ENCODE measurements at regions not wholly inside any gene's neighbourhood (a gene's known extent, or its start where the extent isn't known, plus 50 kb on each side); places are given as distances from the start of the nearest gene placed in this dataset.

DNA sequence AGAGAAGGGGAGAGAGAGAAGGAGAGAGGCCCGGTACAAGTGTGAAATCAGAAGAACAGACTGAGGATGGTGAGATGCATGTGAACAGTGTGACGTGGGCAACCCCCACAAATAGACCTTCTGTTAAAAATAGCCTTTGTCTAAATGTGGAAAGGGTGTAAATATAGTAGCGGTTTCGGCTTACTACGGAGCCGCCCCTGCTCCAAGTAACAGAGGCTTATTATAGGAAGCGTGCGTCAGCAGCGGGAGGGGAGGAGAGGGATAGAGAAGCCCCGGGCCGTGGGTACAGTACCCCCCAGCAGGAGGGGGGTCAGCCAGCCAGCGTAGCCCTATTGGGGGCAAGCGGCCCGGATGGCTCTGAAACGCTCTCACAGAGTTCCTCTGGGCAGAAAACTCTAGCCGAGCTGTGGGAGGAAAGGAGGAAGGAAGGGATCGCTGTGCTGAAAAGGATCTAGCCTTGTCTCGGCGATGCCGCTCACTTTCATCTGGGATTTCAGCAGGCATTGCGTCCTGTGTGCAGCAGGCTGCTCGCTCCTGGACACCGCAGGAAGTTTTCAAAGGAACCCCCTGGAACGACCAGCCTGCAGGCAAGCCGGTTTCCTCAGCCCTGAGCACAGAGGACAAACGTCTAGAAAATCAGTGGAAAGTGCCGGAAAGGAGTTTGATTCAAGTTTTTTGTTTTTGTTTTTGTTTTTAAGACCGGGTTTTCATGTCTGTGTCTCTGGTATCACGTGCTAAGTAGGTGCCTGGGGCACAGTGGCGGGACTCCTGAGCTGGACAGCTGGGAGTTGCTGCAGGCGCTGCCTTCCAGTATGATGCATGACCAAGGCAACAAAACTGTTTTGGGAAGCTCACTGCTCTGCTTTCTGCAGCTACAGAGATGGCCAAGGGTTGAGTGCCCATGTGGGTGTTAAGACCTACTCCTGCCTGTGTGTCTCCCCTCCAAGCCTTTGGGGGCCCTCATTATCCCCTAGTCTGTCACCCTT, 146.6 kb downstream of the SEC61B start:
- peak overlapping the region; percentile 46 to 48 for H3K27ac ChIP-seq
- DNase-seq, result peak; percentile 32 to 64 (median 48)
- 3 to 6% (median 5%) methylated on average over 31 of the region's 31 CpGs for WGBS, 3 donors
- H3K4me1 ChIP-seq (ENCODE audit: insufficient read depth), result peaks cover 5% of the 10 kb centered on the region
- H3K9me3 ChIP-seq, result no peaks in the 10 kb centered on the region
- intact Hi-C loops (cut with DNase I), result no loop called here
- H3K27me3 ChIP-seq, result no peaks in the 10 kb centered on the region
- H3K36me3 ChIP-seq, result no peaks in the 10 kb centered on the region
- TF ChIP-seq POLR2A (IDR thresholded peaks at IDR 0.05) (no peak), EP300 (IDR thresholded peaks at IDR 0.05) (no peak)
- TF ChIP-seq, protein P1, sequence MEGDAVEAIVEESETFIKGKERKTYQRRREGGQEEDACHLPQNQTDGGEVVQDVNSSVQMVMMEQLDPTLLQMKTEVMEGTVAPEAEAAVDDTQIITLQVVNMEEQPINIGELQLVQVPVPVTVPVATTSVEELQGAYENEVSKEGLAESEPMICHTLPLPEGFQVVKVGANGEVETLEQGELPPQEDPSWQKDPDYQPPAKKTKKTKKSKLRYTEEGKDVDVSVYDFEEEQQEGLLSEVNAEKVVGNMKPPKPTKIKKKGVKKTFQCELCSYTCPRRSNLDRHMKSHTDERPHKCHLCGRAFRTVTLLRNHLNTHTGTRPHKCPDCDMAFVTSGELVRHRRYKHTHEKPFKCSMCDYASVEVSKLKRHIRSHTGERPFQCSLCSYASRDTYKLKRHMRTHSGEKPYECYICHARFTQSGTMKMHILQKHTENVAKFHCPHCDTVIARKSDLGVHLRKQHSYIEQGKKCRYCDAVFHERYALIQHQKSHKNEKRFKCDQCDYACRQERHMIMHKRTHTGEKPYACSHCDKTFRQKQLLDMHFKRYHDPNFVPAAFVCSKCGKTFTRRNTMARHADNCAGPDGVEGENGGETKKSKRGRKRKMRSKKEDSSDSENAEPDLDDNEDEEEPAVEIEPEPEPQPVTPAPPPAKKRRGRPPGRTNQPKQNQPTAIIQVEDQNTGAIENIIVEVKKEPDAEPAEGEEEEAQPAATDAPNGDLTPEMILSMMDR (IDR thresholded peaks at IDR 0.05), result no peak
- peak overlapping the region; percentile 30 for H3K4me3 ChIP-seq

DNA sequence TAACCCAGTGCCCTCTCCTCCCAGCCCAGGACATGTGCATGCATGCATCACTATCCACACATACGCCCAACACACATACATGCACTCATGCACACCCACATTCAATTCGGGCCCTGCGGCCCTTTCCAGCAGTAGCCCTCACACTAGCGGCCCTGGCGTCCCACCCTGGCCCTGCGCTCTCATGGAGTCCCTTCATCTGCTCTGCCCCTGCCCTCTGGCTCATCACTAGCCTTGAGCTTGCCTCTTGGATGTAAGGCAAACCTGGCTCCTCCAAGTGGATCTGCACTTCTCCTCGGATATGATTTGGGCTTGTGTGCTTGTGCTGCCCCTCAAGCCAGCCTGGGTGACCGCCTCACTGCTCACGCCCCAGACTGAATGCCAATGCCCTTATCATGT, 147.2 kb downstream of the SEC61B start:
- no peak overlapping the region for H3K27ac ChIP-seq
- no peaks in the 10 kb centered on the region for H3K36me3 ChIP-seq
- intact Hi-C loops (cut with DNase I), result no loop called here
- H3K9me3 ChIP-seq, result no peaks in the 10 kb centered on the region
- peaks cover 5% of the 10 kb centered on the region for H3K4me1 ChIP-seq (ENCODE audit: insufficient read depth)
- 88 to 93% (median 92%) methylated on average over 9 of the region's 9 CpGs for WGBS, 3 donors
- no peak for TF ChIP-seq EP300 (IDR thresholded peaks at IDR 0.05)
- TF ChIP-seq, protein P1 (IDR thresholded peaks at IDR 0.05), result no peak
- no peak for TF ChIP-seq POLR2A (IDR thresholded peaks at IDR 0.05)
- no peaks in the 10 kb centered on the region for H3K27me3 ChIP-seq
- H3K4me3 ChIP-seq, result no peak overlapping the region
- no peak for DNase-seq

DNA sequence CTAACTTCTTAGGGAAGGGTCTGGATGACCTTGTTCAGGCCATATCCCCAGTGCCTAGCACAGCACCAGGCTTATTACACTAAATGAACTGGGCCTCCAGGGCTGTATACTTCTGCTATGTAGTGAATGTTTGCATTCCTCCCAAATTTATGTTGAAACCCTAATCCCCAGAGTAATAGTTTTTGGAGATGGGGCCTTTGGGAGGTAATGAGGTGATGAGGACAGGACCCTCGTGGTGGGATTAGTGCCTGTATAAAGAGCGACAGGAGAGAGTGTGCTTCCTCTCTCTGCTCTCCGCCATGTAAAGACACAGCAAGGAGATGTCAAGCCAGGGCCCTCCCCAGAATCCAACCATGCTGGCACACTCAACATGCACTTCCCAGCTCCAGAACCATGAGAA, 148.3 kb downstream of the SEC61B start:
- Histone ChIP-seq H3K27me3 (no peaks in the 10 kb centered on the region), H3K27ac (no peak overlapping the region), H3K36me3 (no peaks in the 10 kb centered on the region), H3K9me3 (no peaks in the 10 kb centered on the region), H3K4me1 (ENCODE audit: insufficient read depth) (peaks cover 5% of the 10 kb centered on the region), H3K4me3 (no peak overlapping the region)
- DNase-seq, result no peak
- 89 to 93% (median 93%) methylated on average over 3 of the region's 3 CpGs for WGBS, 3 donors
- no peak for TF ChIP-seq EP300 (IDR thresholded peaks at IDR 0.05)
- TF ChIP-seq POLR2A (IDR thresholded peaks at IDR 0.05), result no peak
- TF ChIP-seq, protein P1 (IDR thresholded peaks at IDR 0.05), result no peak
- intact Hi-C loops (cut with DNase I), result no loop called here

DNA sequence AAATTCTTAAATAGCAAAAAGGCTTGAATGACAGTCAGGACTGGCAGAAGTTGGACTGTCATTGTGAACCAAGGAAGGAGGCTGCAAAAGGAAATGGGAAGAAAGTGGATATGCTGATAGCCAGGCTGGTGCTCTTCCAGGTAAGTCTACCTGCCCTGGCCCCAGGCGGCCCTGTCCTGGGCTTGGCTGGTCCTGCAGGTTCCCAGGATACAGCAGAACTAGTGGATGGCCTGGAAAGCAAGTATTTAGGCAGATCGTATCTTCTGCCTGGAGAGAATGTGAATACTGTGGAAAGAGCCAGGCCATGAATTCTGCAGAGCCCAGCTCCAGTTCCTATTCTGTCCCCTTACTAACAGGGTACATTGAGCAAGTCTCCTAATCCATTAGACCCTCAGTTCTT, 149.3 kb downstream of the SEC61B start:
- DNase-seq, result no peak
- Histone ChIP-seq H3K4me3 (no peak overlapping the region), H3K27me3 (no peaks in the 10 kb centered on the region), H3K36me3 (no peaks in the 10 kb centered on the region), H3K9me3 (no peaks in the 10 kb centered on the region), H3K27ac (no peak overlapping the region), H3K4me1 (ENCODE audit: insufficient read depth) (peaks cover 5% of the 10 kb centered on the region)
- TF ChIP-seq POLR2A (IDR thresholded peaks at IDR 0.05) (no peak), EP300 (IDR thresholded peaks at IDR 0.05) (no peak)
- TF ChIP-seq, protein P1 (IDR thresholded peaks at IDR 0.05), result no peak
- intact Hi-C loops (cut with DNase I), result no loop called here
- 87 to 91% (median 91%) methylated on average over 2 of the region's 2 CpGs for WGBS, 3 donors
